ENCODE measurements at regions not wholly inside any gene's neighbourhood (a gene's known extent, or its start where the extent isn't known, plus 50 kb on each side); places are given as distances from the start of the nearest gene placed in this dataset.
"Not testable (repeated sequence)": the region's sequence is repeated elsewhere in the genome, so short reads cannot be mapped to it uniquely, and the experiment has no call there.

GRCh38 chr13:58687148-58687547 lies 1055.6 kb downstream of the PCDH17 start:
- no peaks in the 10 kb centered on the region for H3K36me3 ChIP-seq
- H3K9me3 ChIP-seq: no peaks in the 10 kb centered on the region
- 49 to 66% (median 56%) methylated on average over 2 of the region's 2 CpGs for WGBS, 3 donors
- intact Hi-C loops (cut with DNase I): no loop called here
- H3K27me3 ChIP-seq: no peaks in the 10 kb centered on the region
- DNase-seq: no peak
- H3K27ac ChIP-seq: no peak overlapping the region
- H3K4me1 ChIP-seq (ENCODE audit: insufficient read depth): no peaks in the 10 kb centered on the region
- TF ChIP-seq CTCF (IDR thresholded peaks at IDR 0.05) (no peak), EP300 (IDR thresholded peaks at IDR 0.05) (no peak), POLR2A (IDR thresholded peaks at IDR 0.05) (no peak)
- H3K4me3 ChIP-seq: no peak overlapping the region

GRCh38 chr13:58698531-58698930 lies 1067.0 kb downstream of the PCDH17 start:
- intact Hi-C loops (cut with DNase I): no loop called here
- H3K27ac ChIP-seq: no peak overlapping the region
- TF ChIP-seq EP300 (IDR thresholded peaks at IDR 0.05): no peak
- TF ChIP-seq POLR2A (IDR thresholded peaks at IDR 0.05): no peak
- TF ChIP-seq CTCF (IDR thresholded peaks at IDR 0.05): no peak
- H3K4me1 ChIP-seq (ENCODE audit: insufficient read depth): no peaks in the 10 kb centered on the region
- no peak overlapping the region for H3K4me3 ChIP-seq
- no peak for DNase-seq
- no peaks in the 10 kb centered on the region for H3K36me3 ChIP-seq
- H3K9me3 ChIP-seq: no peaks in the 10 kb centered on the region
- no peaks in the 10 kb centered on the region for H3K27me3 ChIP-seq

- no peaks in the 10 kb centered on the region for H3K27me3 ChIP-seq
- H3K4me1 ChIP-seq (ENCODE audit: insufficient read depth): no peaks in the 10 kb centered on the region
- no peak for DNase-seq
- H3K36me3 ChIP-seq: no peaks in the 10 kb centered on the region
- H3K4me3 ChIP-seq: no peak overlapping the region
- no peaks in the 10 kb centered on the region for H3K9me3 ChIP-seq
- 10 to 21% (median 11%) methylated on average over 2 of the region's 2 CpGs for WGBS, 3 donors
- TF ChIP-seq EP300 (IDR thresholded peaks at IDR 0.05) (no peak), POLR2A (IDR thresholded peaks at IDR 0.05) (no peak), CTCF (IDR thresholded peaks at IDR 0.05) (no peak)
- intact Hi-C loops (cut with DNase I): no loop called here
- no peak overlapping the region for H3K27ac ChIP-seq
Observed at GRCh38 chr13:58704953-58705352, 1073.4 kb downstream of the PCDH17 start.

- intact Hi-C loops (cut with DNase I): no loop called here
- WGBS, 3 donors: 57 to 76% (median 74%) methylated on average over 2 of the region's 2 CpGs
- DNase-seq: no peak
- Histone ChIP-seq H3K4me3 (no peak overlapping the region), H3K4me1 (ENCODE audit: insufficient read depth) (no peaks in the 10 kb centered on the region), H3K27me3 (no peaks in the 10 kb centered on the region), H3K36me3 (no peaks in the 10 kb centered on the region), H3K9me3 (no peaks in the 10 kb centered on the region), H3K27ac (no peak overlapping the region)
- no peak for TF ChIP-seq EP300 (IDR thresholded peaks at IDR 0.05)
- no peak for TF ChIP-seq CTCF (IDR thresholded peaks at IDR 0.05)
- TF ChIP-seq POLR2A (IDR thresholded peaks at IDR 0.05): no peak
Observed at GRCh38 chr13:58706421-58706820, 1074.9 kb downstream of the PCDH17 start.

GRCh38 chr13:58712191-58712590 lies 1080.6 kb downstream of the PCDH17 start:
- Histone ChIP-seq H3K4me1 (ENCODE audit: insufficient read depth) (no peaks in the 10 kb centered on the region), H3K27ac (no peak overlapping the region), H3K36me3 (no peaks in the 10 kb centered on the region), H3K27me3 (no peaks in the 10 kb centered on the region), H3K9me3 (no peaks in the 10 kb centered on the region), H3K4me3 (no peak overlapping the region)
- no peak for TF ChIP-seq CTCF (IDR thresholded peaks at IDR 0.05)
- no peak for TF ChIP-seq EP300 (IDR thresholded peaks at IDR 0.05)
- no peak for TF ChIP-seq POLR2A (IDR thresholded peaks at IDR 0.05)
- no peak for DNase-seq
- intact Hi-C loops (cut with DNase I): no loop called here
- WGBS, 3 donors: 81 to 87% (median 85%) methylated on average over 8 of the region's 8 CpGs

GRCh38 chr13:58714016-58714415 lies 1082.5 kb downstream of the PCDH17 start:
- H3K27ac ChIP-seq; intact Hi-C loops (cut with DNase I); H3K36me3 ChIP-seq; H3K4me1 ChIP-seq (ENCODE audit: insufficient read depth); H3K4me3 ChIP-seq; DNase-seq; H3K9me3 ChIP-seq; H3K27me3 ChIP-seq: not testable (repeated sequence)
- 88 to 93% (median 89%) methylated on average over 13 to 25 of the region's 25 CpGs for WGBS, 3 donors
